CD4-positive, alpha-beta T cell (primary cell): ENCODE measurements at regions not wholly inside any gene's neighbourhood (a gene's known extent, or its start where the extent isn't known, plus 50 kb on each side); places are given as distances from the start of the nearest gene placed in this dataset.

Experiments used
- ATAC-seq: fragments of 200-7000 bp; cut with Tn5 transposase; one replicate; pipeline ENCODE4 v1.10.0; 2022; ENCODE audit warnings: mild to moderate bottlenecking; ENCODE audit not compliant: poor library complexity
- CTCF ChIA-PET: fragments of 350-600 bp; sonication (Branson Sonifier 250); formaldehyde crosslinking; loops from one replicate; lab custom pipeline; 2021; ENCODE audit warnings: antibody characterized with exemption, inconsistent platforms; lab: Charles Lee
- POLR2A ChIA-PET: fragments of 350-600 bp; sonication (Branson Sonifier 250); formaldehyde crosslinking; loops from one replicate; lab custom pipeline; 2021; ENCODE audit warnings: antibody characterized with exemption, inconsistent platforms; lab: Charles Lee
- DNase-seq, 14 experiments: peaks; one replicate each; pipeline ENCODE4 v3.0.0-alpha.2; 2013 to 2020; ENCODE audit warnings: mixed read lengths in 2 of 14
- H3K27ac ChIP-seq, 2 donors: one replicate each; pipeline versions ENCODE4 v1.5.1 to v1.7.0; 2013; ENCODE audit warnings: low read length in 2 of 2, low read depth in 1 of 2, mild to moderate bottlenecking in 1 of 2
- H3K27me3 ChIP-seq, 2 experiments: 1 replicate in 1 of 2; 2 replicates in 1 of 2; pipeline versions ENCODE4 v1.6.1 to v1.7.0; 2013; ENCODE audit warnings: low read length in 2 of 2, control low read depth in 1 of 2, mild to moderate bottlenecking in 1 of 2, moderate library complexity in 1 of 2; ENCODE audit not compliant: insufficient read depth in 2 of 2, control insufficient read depth in 1 of 2
- H3K36me3 ChIP-seq: one replicate; pipeline ENCODE4 v1.6.1; 2013; ENCODE audit warnings: low read length, control low read depth; ENCODE audit not compliant: insufficient read depth
- H3K4me1 ChIP-seq: one replicate; pipeline ENCODE4 v1.6.1; 2013; ENCODE audit warnings: low read length, control low read depth; ENCODE audit not compliant: insufficient read depth
- H3K4me3 ChIP-seq: one replicate; pipeline ENCODE4 v1.5.1; 2013; ENCODE audit warnings: mild to moderate bottlenecking, low read length, moderate library complexity
- H3K9me3 ChIP-seq, 2 experiments: 1 replicate in 1 of 2; 2 replicates in 1 of 2; pipeline versions ENCODE4 v1.6.1 to v1.7.0; 2013; ENCODE audit warnings: low read length in 2 of 2, mild to moderate bottlenecking in 2 of 2, control low read depth in 1 of 2, moderate library complexity in 1 of 2; ENCODE audit not compliant: control insufficient read depth in 1 of 2, insufficient read depth in 1 of 2
- H3K27ac Mint-ChIP-seq: one replicate; pipeline ENCODE4 v1.8.0; 2020; ENCODE audit warnings: mixed read lengths
- H3K27me3 Mint-ChIP-seq: one replicate; pipeline ENCODE4 v1.8.0; 2021; ENCODE audit warnings: mixed read lengths
- H3K36me3 Mint-ChIP-seq: one replicate; pipeline ENCODE4 v1.8.0; 2021; ENCODE audit warnings: low read depth, mixed read lengths
- H3K4me1 Mint-ChIP-seq: one replicate; pipeline ENCODE4 v1.8.0; 2021; ENCODE audit warnings: low read depth, mixed read lengths
- H3K4me3 Mint-ChIP-seq: one replicate; pipeline ENCODE4 v1.8.0; 2020; ENCODE audit warnings: mild to moderate bottlenecking, mixed read lengths
- H3K9me3 Mint-ChIP-seq: one replicate; pipeline ENCODE4 v1.8.0; 2020; ENCODE audit warnings: mixed read lengths
- intact Hi-C, 2 experiments: fragments of 100-400 bp; cut with DNase I in 1 of 2; cut with micrococcal nuclease in 1 of 2; formaldehyde crosslinking; loops; one replicate each; pipeline versions ENCODE4 v1.15.1 to v1.9.0; 2023 to 2025; cut with DNase I, micrococcal nuclease
- TF ChIP-seq, protein P1 (sequence below): fragments of 200-600 bp; IDR thresholded peaks from one replicate; pipeline ENCODE4 v1.8.0; 2022; ENCODE audit warnings: antibody characterized with exemption, mild to moderate bottlenecking

DNA sequence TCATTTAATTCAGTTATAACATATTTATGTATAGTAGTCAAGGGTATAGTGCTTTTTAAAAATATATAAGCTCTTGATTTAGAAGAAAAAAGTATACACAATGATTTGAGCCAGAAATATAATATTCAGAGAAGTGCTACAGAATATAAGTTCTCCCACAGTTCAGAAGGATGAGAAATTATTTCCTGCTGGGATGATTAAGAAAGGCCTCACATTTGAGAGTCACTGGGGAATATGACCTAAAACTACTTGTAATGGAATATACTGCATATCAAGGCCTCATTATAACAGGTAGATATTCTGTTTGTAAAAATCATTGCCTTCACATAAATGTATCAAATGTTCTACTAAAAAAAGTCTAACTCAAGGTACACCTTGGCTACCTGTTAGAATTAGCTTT is 203.5 kb downstream of the MBD2 start:
- CTCF ChIA-PET: no interaction called here

DNA sequence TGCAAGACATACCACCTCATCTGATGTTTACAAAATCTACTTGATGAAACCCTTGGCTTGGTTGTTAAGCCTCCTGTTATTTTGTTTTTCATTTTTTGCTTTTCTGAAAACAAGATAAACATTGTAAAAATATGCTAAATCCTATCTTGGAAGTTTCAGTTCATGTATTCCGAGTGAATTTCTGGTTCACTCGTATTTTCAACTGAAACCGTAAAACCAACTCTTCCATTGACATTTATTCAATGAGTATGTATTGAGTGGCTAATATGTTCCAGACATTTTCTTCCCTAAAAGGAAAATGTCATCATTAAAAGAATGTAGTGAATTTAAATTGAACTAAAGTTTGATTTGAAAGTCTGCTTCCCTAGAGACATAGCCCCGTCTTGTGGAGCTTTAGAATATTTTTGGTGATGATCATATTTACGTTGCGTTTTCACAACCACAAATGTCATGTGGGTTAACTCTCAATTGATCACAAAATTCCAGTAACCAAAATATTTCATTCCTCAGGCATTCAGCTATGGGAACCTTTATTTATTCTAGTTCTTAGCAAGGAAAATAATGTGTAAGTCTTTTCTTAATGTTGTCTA is 204.2 kb downstream of the MBD2 start:
- no peak for DNase-seq
- TF ChIP-seq, protein P1, sequence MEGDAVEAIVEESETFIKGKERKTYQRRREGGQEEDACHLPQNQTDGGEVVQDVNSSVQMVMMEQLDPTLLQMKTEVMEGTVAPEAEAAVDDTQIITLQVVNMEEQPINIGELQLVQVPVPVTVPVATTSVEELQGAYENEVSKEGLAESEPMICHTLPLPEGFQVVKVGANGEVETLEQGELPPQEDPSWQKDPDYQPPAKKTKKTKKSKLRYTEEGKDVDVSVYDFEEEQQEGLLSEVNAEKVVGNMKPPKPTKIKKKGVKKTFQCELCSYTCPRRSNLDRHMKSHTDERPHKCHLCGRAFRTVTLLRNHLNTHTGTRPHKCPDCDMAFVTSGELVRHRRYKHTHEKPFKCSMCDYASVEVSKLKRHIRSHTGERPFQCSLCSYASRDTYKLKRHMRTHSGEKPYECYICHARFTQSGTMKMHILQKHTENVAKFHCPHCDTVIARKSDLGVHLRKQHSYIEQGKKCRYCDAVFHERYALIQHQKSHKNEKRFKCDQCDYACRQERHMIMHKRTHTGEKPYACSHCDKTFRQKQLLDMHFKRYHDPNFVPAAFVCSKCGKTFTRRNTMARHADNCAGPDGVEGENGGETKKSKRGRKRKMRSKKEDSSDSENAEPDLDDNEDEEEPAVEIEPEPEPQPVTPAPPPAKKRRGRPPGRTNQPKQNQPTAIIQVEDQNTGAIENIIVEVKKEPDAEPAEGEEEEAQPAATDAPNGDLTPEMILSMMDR: no peak
- Mint-ChIP-seq H3K36me3 (no peaks in the 10 kb centered on the region), H3K4me3 (no peak overlapping the region), H3K27me3 (peaks cover 12% of the 10 kb centered on the region), H3K27ac (no peak overlapping the region), H3K9me3 (no peaks in the 10 kb centered on the region), H3K4me1 (no peaks in the 10 kb centered on the region)
- no peak for ATAC-seq
- H3K4me3 ChIP-seq: no peak overlapping the region
- H3K27ac ChIP-seq: no peak overlapping the region
- no peaks in the 10 kb centered on the region for H3K9me3 ChIP-seq
- ChIA-PET POLR2A (no interaction called here), CTCF (interaction anchor here (1.4 kb wide), 1 partner anchor 10 kb away, joined by 3 read pairs; no protein-coding TSS in a partner anchor)
- no peaks in the 10 kb centered on the region for H3K27me3 ChIP-seq
- H3K36me3 ChIP-seq: no peaks in the 10 kb centered on the region
- no peaks in the 10 kb centered on the region for H3K4me1 ChIP-seq
- intact Hi-C loops: no loop called here

More for the DNA sequence above, 203.5 kb downstream of the MBD2 start:
- Mint-ChIP-seq H3K9me3 (no peaks in the 10 kb centered on the region), H3K27me3 (peaks cover 12% of the 10 kb centered on the region), H3K36me3 (no peaks in the 10 kb centered on the region), H3K4me3 (no peak overlapping the region), H3K4me1 (no peaks in the 10 kb centered on the region), H3K27ac (no peak overlapping the region)
- TF ChIP-seq, protein P1: no peak
- H3K4me1 ChIP-seq: no peaks in the 10 kb centered on the region
- no peak for ATAC-seq
- intact Hi-C loops: no loop called here
- no peak for DNase-seq
- H3K27ac ChIP-seq: no peak overlapping the region
- no peaks in the 10 kb centered on the region for H3K9me3 ChIP-seq
- no peaks in the 10 kb centered on the region for H3K36me3 ChIP-seq
- H3K4me3 ChIP-seq: no peak overlapping the region
- no peaks in the 10 kb centered on the region for H3K27me3 ChIP-seq
- POLR2A ChIA-PET: no interaction called here

DNA sequence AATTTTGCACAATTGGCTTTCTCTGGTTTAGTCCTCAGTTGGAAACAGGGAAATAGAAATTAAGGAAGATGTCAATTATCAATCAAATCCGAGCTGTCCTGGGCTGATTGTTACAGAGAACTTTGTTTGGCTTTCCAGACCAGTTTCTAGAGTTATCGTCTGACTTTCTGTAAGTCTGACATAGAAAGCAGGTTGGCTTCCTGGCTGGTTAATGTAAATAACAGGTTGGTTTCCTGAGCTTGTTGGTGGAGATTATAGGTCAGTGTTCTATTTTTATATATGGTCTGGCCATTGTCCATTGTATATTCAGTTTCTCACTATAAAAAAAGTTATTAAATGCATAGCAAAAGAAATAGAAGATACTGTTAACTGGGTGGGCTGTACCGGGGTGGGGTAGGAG is 204.8 kb downstream of the MBD2 start:
- no peaks in the 10 kb centered on the region for H3K9me3 Mint-ChIP-seq
- no peak for DNase-seq
- POLR2A ChIA-PET: no interaction called here
- no peaks in the 10 kb centered on the region for H3K4me1 Mint-ChIP-seq
- H3K36me3 ChIP-seq: no peaks in the 10 kb centered on the region
- H3K4me3 Mint-ChIP-seq: no peak overlapping the region
- ATAC-seq: no peak
- no peaks in the 10 kb centered on the region for H3K36me3 Mint-ChIP-seq
- no peak overlapping the region for H3K27ac Mint-ChIP-seq
- peaks cover 12% of the 10 kb centered on the region for H3K27me3 Mint-ChIP-seq
- intact Hi-C loops: no loop called here
- no peak overlapping the region for H3K27ac ChIP-seq
- CTCF ChIA-PET: interaction anchor here (1.4 kb wide), 1 partner anchor 9 kb away, joined by 3 read pairs; no protein-coding TSS in a partner anchor
- no peaks in the 10 kb centered on the region for H3K4me1 ChIP-seq
- H3K9me3 ChIP-seq: no peaks in the 10 kb centered on the region
- no peaks in the 10 kb centered on the region for H3K27me3 ChIP-seq
- TF ChIP-seq, protein P1: no peak
- no peak overlapping the region for H3K4me3 ChIP-seq
